ENCODE measurements at regions not wholly inside any gene's neighbourhood (a gene's known extent, or its start where the extent isn't known, plus 50 kb on each side); places are given as distances from the start of the nearest gene placed in this dataset.

- no peak for DNase-seq (ENCODE audit: low spot score)
Measured at GRCh38 chr2:7963787-7964186, 718.1 kb upstream of the ID2 start.

GRCh38 chr2:7966032-7966431 lies 715.8 kb upstream of the ID2 start:
- no peak for DNase-seq (ENCODE audit: low spot score)

DNA sequence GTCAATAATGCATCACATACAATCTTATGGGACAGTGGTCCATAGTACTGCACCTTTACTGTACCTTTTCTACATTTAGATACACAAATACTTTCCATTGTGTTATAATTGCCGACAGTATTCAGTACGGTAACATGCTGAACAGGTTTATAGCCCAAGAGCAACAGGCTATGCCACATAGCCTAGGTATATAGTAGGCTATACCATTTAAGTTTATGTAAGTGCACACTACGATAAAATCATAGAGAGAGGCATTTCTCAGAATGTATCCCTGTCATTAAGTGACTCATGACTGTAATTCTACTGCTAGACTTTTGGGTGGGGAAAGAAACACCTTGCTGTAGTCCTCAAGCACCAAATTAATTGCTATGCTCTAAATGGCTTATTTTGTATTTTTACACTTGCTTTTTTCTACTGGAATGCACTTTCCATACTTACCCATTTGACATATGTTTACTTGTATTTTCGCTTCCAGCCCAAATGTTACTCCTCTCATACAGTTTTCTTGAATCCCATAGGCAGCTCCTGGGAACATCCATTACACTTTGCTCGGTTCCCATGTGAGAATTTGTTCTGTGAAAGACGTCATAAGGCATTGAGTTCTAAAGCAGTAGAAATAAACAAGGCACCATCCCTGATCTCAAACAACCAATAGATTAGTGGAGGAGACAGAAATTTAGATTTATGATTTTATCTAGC lies 714.0 kb upstream of the ID2 start:
- DNase-seq (ENCODE audit: low spot score) = no peak

- DNase-seq (ENCODE audit: low spot score) = no peak
Measured at GRCh38 chr2:7969756-7970515, 711.9 kb upstream of the ID2 start.

- DNase-seq (ENCODE audit: low spot score) = no peak
Measured at GRCh38 chr2:7971248-7971647, 710.6 kb upstream of the ID2 start.

GRCh38 chr2:7971841-7972240 lies 710.0 kb upstream of the ID2 start:
- peak; percentile 10 for DNase-seq (ENCODE audit: low spot score)

DNA sequence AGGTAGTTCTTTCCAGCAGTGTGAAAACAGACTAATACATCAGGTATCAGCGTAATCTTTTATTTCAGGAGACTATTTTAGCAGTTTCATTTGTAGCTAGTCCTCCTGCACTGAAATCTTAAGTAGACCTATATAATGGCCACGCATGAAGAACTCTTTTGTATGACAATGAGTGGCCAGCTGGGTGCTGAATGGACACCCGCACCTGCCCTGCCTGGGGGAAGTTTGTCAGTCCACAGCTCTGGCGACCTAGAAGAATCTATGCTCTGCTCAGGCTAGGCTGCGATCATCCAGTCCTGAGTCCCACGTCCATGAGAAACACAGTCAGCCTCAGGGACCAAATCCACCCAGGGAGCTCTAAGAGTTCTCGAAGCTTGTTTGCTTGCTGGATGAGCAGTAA lies 709.2 kb upstream of the ID2 start:
- no peak for DNase-seq (ENCODE audit: low spot score)

- DNase-seq (ENCODE audit: low spot score) = peak; percentile 19
Measured at GRCh38 chr2:7973801-7974480, 707.9 kb upstream of the ID2 start.

DNA sequence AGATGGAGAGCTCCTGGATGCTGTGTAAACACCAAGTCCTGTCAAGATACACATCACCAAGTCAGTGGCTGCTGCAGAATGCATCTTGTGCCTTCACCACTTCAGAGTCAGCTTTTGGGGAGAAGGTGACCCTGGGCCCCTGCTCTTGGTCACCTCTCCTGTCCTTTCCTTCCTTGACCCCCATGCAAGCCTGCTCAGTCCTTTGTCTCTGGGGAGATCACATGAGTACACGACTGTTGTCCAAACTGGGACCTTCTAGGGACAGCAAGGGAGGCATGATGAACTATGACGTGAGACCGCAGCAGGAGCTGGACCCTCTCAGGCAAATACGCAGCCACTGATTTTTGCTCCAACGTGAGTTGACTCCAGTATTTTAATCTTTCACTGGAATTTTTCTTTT lies 706.9 kb upstream of the ID2 start:
- no peak for DNase-seq (ENCODE audit: low spot score)

- no peak for DNase-seq (ENCODE audit: low spot score)
Measured at GRCh38 chr2:7976206-7976605, 705.6 kb upstream of the ID2 start.

DNA sequence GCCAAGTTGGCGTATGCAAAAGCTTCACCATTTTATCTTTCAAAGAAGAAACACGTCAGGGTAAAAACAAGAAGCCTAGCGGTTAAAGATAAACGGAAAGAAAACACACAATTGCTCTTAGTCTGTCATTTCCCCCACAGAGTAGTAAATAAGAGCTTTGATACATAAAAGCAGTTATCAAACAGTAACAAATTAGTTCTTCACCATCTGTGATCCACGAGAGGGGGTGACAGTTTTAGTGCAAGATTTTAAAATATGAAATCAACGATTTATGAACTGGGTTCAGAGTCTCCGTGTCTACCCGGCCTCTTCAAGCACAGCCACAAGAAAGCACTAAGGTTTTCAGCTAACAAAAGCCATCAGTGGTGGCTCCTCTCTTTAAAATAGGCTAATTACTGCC lies 703.9 kb upstream of the ID2 start:
- DNase-seq (ENCODE audit: low spot score) = no peak

- DNase-seq (ENCODE audit: low spot score) = no peak
Measured at GRCh38 chr2:7982054-7982453, 699.8 kb upstream of the ID2 start.

GRCh38 chr2:7983451-7983850 lies 698.4 kb upstream of the ID2 start:
- no peak for DNase-seq (ENCODE audit: low spot score)

DNA sequence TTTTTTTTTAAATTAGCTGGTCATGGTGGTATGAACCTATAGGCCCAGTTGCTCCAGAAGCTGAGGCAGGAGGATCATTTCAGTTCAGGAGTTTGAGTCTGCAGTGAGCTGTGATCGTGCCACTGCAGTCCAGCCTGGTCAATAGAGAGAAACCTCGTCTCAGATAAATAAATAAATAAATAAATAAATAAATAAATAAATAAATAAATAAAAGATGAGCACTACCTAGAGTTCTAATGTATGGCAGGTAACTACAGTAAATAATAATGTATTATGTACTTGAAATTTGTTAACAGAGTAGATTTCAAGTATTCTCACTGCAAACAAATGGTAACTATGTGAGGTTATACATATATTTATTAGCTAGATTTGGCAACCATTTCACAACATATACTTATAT lies 697.9 kb upstream of the ID2 start:
- no peak for DNase-seq (ENCODE audit: low spot score)

DNA sequence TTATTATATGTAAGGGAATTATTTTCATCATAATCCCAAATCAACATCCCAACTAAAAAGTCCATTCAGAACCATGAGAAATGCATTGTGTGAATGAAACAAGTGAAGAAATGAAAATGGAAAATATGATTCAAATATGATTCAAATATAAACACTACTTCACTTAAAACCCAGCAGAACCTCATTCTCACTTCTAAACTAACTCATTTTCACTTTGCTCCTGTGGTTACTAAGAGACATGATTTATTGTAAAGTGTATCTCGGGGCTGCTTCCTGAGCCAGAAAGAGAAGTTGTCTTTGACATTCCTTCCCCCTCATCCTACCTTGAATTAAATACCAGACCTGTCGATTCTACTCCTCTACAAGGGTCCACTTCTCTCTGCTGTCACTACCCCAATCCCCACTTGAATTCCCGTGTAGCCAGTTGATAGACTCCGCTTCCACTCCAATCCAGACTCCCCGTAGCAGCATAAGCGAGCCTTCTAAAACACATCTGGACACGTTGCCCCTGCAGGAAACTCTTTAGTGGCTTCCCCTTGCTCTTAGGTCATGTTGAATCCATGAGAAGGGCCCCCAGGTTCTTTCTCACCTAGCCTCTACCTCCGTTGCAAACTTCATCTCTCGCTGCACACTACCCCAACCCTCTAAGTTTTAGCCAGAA lies 697.0 kb upstream of the ID2 start:
- no peak for DNase-seq (ENCODE audit: low spot score)

GRCh38 chr2:7986431-7986830 lies 695.4 kb upstream of the ID2 start:
- no peak for DNase-seq (ENCODE audit: low spot score)

DNA sequence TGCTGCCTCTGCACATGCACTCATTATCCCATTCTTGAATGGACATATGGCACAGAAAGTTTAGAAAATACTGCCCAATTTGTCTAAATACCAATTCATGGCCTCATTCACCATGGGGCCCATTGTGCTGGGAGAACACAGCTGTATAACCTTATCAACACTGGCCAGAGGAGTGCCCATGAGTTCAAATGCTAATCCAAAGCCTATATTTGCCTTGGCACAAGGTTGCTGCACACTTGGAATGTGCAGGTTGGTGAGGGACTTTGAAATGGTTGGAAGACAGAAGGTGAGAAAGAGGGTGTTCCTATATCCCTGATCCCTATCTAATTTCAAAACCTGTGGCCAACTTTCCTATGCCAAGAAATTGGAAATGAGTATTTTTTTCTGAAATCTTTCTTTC lies 693.9 kb upstream of the ID2 start:
- no peak for DNase-seq (ENCODE audit: low spot score)

DNA sequence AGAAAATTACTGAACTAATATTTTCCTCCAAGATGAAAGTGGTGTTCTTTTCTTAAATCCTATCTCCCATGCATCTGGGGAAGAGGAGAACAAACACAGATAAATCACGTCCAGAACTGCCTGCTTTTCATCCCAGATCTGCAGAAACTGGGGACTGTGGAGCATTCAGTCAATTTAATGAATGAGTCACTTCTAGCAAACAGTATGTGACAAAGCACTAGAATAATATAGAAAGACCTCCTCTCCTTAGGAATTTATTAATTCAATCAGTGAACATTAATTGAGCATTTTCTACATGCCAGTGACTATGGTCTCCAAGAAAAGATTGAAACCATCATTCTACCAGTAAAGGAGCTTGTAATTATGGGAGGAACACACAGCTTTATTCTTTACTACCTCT lies 693.4 kb upstream of the ID2 start:
- no peak for DNase-seq (ENCODE audit: low spot score)

DNA sequence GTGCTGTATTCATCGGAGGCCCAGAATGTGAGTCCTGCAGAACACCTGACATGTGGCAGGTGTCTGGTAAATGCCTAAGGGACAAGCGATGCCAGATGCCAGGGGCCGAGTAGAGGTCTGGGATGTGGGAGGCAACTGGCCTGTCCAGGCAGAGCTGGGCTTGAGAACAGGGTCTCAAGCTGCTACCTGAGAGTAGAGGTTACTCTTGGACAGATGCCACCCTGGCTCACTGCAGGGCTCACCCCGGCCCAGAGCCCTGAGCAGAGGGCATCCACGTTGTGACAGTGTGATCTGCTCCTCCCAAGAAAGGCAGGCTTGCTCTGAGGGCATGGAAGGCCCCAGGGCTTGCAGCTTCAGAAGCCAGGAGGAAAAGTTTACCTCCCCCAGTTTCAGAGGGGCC lies 692.0 kb upstream of the ID2 start:
- no peak for DNase-seq (ENCODE audit: low spot score)

DNA sequence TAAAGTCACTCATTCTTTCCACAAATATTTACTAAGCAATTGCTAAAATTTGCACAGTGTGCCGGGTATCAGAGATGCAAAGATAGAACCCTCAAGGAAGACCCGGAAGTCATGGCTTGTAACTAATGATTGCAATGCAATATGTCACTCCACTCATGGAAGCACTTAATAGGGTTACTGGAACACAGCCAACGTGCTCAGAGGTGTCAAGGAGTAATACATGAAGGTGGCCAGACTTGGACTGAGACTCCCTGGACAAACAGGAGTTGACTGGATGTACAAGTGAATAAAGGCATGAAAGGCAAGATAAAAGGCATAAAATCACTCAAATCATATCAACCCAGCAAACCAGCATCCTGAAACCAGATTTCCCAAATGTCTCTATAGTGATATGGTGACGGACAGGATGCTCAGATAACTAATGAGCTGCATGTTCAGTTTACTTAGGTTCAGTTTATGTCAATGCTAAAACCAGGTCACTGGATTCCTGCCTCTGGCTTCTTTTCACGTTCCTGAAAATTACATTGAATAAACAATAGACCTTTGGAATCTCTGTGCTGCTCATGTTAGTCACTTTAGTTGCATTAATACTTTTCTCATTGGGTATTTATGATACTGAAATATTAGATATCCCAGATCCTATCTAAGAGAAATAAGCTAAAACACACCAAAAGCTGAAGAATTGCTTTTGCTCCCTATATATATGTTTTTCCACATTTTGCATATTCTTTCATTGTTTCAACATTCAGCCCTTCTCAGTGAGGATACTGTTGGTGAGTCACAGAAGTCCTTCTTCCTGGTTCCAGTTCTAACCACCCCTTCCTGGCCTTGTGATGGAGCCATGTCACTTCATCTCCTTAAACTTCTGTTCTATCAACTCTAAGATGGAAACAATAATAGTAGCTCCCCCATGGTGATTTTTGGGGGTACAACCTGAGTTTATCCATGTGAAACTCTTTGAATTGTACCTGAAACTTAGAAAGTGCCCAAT lies 688.9 kb upstream of the ID2 start:
- no peak for DNase-seq (ENCODE audit: low spot score)

DNA sequence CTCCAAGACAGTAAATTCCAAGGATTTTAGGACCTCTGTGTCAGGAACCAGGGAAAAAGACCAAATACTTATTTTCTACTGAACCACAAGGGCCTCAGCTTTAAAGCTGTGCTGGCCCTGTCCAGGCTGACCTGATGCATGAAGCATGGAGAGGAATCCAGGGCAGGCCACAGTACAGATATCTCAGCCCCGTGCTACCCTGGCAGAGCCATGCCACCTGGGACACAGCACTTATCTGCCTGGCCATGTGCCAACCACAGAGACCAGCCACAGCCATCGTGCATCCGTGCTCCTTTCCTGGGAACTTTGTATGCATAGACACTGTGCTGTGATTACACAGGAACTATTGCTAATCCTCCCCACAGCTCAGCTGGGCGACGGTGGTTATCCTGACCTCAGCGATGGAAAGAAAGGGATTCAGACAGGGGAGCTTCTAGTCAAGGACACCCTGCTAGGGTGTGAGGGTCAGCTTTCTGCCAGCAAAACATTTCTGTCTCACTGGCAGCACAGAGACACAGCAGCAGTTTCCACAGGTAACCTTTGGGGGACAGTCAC lies 687.4 kb upstream of the ID2 start:
- no peak for DNase-seq (ENCODE audit: low spot score)
